GM10266 (cell line): ENCODE measurements at regions not wholly inside any gene's neighbourhood (a gene's known extent, or its start where the extent isn't known, plus 50 kb on each side); places are given as distances from the start of the nearest gene placed in this dataset.
"Not testable (repeated sequence)": the region's sequence is repeated elsewhere in the genome, so short reads cannot be mapped to it uniquely, and the experiment has no call there.

Source experiments
- DNase-seq: peaks from one replicate; pipeline ENCODE4 v3.0.0; 2012; ENCODE audit errors: extremely low spot score
- CTCF ChIP-seq: IDR thresholded peaks from 2 replicates; pipeline ENCODE4 v1.5.1; 2012; ENCODE audit warnings: mild to moderate bottlenecking, low read depth; ENCODE audit not compliant: control insufficient read depth, insufficient read depth; ENCODE audit errors: missing control alignments

GRCh38 chr3:107913701-107914100 lies 177.1 kb downstream of the CD47 start:
- DNase-seq: no peak
- TF ChIP-seq CTCF: no peak

- TF ChIP-seq CTCF: peak; percentile 30
- DNase-seq: no peak
Observed at GRCh38 chr3:107911337-107912000, 179.4 kb downstream of the CD47 start.

- TF ChIP-seq CTCF: no peak
- DNase-seq: peak; percentile 36
Observed at GRCh38 chr3:107910713-107911259, 180.0 kb downstream of the CD47 start.

- not testable (repeated sequence) for DNase-seq
Observed at GRCh38 chr3:107909583-107909982, 181.2 kb downstream of the CD47 start.

GRCh38 chr3:107907996-107908395 lies 182.8 kb downstream of the CD47 start:
- TF ChIP-seq CTCF: no peak
- no peak for DNase-seq

GRCh38 chr3:107904536-107905066 lies 186.2 kb downstream of the CD47 start:
- DNase-seq: no peak

GRCh38 chr3:107899990-107900651 lies 190.7 kb downstream of the CD47 start:
- no peak for TF ChIP-seq CTCF
- DNase-seq: no peak

More at GRCh38 chr3:107904536-107905066, 186.2 kb downstream of the CD47 start:
- no peak for TF ChIP-seq CTCF
